D341Med (cell line): ENCODE measurements at regions not wholly inside any gene's neighbourhood (a gene's known extent, or its start where the extent isn't known, plus 50 kb on each side); places are given as distances from the start of the nearest gene placed in this dataset.

ENCODE experiments used
- DNase-seq: peaks from one replicate; pipeline ENCODE4 v3.0.0; 2012; ENCODE audit warnings: low spot score

DNA sequence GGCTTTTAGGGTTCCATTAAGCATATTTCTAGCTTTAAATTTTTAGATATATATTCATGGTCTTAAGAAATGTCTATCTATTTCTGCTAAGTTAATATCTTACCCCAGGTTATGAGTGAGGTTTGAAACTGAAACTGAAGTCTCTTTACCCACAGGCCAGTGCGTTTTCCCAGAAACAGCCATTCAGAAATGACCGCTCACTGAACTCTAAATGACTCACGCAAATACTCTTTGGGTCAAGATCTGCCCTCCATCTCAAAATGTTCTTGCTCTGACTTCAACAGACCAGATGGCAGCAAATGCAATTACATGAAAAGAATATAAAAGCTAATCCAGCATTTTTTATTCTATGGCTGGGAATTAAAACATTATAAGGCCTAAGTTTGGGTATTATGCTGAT lies 315.2 kb downstream of the TDRD15 start:
- no peak for DNase-seq

- DNase-seq, result no peak
Measured at GRCh38 chr2:21441442-21441841, 317.7 kb downstream of the TDRD15 start.

DNA sequence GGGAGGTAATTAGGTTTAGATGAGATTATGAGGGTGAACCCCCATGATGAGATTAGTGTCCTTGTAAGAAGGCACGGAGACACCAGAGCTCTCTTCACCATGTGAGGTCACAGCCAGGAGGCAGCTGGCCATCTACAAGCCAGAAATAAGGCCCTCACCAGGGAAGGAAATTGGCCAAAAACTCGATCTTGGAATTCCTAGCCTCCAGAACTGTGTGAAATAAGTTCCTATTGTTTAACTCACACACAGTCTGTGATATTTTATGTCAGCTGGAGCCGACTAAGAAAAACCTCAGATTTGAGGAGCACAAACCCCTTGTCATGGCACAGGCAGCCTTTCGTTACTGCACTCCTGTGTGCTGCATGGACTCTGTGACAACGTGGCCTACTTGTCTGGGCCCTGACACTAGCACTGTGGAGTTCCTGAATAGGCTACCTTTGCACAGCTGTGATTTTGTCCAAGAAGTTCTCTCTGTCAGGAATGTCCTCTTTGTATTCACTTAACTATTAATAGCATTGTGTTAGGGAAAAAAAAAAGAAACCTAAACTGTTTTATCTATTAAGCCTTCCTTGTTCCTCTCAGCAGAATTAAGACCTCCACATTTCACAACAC lies 319.8 kb downstream of the TDRD15 start:
- no peak for DNase-seq

DNA sequence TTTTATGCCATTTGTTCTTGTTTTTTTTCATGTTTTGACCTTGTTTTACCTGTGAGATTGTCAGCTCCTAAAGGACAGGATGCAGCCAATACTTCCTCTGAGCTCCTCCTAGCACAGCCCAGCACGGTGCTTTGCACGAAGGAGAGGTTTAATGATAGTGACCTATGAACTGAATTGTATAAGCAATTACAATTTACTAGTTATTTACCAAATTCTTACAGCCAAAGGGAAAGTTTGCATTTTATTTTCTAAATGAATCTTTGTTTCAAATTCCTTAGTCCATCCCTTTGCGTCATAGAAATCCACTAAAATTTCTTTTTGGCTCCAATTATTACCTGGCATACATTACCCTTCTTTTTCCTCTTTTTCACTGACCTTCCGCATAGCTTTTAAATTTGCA lies 326.1 kb downstream of the TDRD15 start:
- no peak for DNase-seq

GRCh38 chr2:21451403-21451802 lies 327.6 kb downstream of the TDRD15 start:
- no peak for DNase-seq

- no peak for DNase-seq
Measured at GRCh38 chr2:21452263-21452662, 328.5 kb downstream of the TDRD15 start.

- no peak for DNase-seq
Measured at GRCh38 chr2:21452678-21453077, 328.9 kb downstream of the TDRD15 start.

GRCh38 chr2:21453723-21454450 lies 330.1 kb downstream of the TDRD15 start:
- DNase-seq, result no peak

GRCh38 chr2:21454839-21455238 lies 331.1 kb downstream of the TDRD15 start:
- DNase-seq, result no peak

- no peak for DNase-seq
Measured at GRCh38 chr2:21461754-21462240, 338.0 kb downstream of the TDRD15 start.

GRCh38 chr2:21466341-21466927 lies 342.7 kb downstream of the TDRD15 start:
- DNase-seq, result no peak

DNA sequence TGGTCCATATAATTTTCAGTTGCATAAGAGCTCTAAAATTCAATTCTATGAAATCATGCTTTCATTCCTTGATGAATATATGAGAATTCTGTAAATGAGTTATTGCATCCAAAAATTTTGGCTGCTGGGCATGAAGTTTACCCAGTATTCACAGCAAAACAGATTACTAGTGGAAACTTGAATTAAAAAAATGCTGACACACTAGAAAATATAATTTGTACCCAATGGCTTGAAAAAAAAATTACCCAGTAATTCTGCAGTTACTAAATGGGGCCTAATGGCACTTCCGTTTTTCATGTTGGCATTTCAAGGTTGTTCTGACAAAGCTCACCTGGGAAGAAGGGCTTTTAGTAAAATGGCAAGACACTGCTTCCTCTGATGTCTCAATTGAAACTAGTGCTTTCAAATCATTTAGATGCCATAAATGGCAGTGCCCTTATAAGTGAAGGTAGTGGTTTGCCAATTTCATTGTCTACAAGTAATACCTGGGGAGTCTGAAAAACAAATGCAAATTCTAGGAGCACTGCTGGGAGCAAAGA lies 343.6 kb downstream of the TDRD15 start:
- DNase-seq, result no peak

DNA sequence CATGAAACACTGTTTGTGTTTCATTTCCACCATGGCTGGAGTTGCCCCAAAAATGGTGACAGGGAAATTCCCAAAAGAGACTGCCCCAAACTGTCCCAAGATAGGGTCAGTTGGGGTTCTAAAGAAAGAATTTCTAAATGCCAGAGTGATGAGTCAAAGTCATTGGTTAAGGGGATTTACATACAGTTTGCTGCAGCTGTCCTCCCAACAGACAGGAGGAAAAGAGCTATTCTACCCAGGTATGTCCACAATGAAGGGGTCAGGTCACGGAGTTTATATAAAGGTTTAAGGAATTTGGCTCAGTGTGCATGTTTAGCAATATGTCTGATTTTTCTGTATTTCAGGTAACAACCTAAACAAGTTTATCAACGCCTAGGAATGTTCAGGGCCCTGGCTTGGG lies 344.1 kb downstream of the TDRD15 start:
- DNase-seq, result no peak

DNA sequence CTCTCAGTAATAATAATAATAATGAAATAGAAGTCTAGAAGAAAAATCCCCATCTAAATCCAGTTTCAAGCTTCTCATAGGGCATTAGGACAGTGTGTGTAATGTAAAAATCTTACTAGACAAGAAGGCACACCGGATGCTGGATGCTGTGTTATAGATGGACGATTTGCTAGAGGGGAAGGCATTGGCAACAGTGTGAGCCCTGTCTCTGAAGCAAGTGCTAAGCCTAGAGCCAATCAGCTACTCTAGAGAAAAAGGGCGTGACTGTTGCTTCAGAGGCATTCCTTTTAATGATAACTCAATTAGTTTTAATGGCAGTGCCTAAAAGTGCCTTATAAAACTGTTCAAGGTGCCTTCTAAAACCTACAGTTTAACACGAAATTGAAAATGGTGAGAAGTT lies 344.9 kb downstream of the TDRD15 start:
- DNase-seq, result no peak

DNA sequence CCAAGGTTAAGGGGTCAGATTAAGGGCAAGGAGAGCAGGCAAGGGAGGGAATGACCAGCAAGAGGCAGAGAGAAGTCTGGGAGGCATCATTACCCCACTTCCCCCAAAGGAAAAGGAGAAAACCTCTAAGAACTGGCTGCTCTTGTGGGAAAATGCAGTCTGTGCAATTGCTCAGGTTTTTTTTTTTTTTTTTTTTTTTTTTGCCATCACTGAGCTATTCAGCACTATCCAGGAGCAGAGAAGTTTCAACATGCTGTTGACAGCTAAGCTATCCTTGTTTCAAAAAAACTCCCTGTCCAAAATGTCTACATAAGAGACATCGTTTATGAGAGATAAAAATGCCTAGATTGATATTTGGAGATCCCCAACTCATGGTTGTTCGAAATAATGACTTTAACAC lies 345.4 kb downstream of the TDRD15 start:
- no peak for DNase-seq

DNA sequence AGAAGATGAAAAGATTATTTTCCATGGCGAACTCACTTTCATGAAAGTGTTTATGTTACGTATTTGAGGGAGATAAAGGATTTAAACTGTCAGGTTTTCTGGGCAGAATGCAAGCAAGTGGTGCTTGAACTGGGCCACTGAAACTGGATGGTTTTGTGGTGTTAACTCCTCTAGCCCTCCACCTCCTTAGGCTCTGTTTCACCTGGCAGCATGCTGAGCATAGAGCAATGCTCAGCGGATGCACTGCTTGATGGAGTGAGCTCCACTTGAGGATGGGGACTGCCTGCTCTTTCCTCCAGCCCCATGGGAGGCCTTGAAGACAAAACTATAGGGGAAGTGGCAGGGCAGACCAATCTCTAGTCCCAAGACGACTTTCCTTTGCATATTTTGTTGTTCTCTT lies 345.8 kb downstream of the TDRD15 start:
- DNase-seq, result no peak

DNA sequence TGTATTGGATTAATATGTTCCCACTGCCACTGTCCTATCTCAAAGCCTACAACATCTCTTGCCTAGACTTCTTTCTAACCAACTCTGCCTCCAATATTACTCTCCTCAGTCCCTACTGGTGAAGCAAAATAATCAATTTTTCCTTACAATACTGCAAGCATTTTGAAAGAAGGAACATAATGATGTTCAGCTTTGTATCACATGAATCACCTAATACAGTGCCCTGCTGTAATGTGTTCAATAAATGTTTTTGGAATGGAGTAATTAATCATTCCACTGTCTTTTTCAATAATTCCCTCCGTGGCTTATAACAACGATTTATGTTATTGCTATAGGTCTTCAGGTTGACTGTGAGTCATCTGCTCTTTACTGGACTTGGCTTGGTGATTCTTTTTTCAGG lies 356.4 kb downstream of the TDRD15 start:
- no peak for DNase-seq

DNA sequence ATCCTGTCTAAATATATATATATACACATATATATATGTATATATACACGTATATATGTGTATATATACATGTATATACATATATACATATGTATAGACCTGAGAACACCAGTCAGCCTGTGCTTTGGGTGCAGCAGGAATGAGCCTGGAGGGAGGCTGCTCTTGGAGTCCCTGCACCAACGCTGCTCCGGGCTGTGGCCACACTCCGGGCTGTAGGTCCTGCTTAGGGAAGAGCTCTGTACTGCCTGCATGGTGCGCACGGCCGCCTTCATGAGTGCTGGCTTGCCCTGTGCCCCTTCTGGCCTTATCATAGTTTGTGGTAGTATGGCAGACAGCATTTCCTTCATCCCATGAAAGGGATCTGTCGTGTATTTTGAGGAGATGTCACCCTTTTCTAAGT lies 360.9 kb downstream of the TDRD15 start:
- DNase-seq, result no peak

DNA sequence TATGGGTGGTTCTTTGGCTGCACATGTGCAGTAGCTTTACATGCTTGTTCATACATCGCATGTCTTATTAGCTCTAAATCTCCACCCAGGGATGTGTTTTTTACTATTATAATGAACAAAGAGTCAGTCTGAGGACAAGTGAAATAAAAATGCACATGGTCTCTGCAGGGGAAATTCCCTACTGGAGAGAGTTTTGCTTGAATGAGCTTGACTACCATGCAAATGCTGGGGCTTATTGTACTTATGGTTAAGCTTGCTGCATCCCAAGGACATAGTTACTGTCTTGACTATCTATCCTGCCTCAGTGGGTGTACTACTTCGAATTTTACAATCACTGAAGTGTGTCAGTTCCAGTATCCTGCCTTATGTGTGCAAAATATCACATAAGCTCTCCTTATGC lies 362.7 kb downstream of the TDRD15 start:
- DNase-seq, result no peak

DNA sequence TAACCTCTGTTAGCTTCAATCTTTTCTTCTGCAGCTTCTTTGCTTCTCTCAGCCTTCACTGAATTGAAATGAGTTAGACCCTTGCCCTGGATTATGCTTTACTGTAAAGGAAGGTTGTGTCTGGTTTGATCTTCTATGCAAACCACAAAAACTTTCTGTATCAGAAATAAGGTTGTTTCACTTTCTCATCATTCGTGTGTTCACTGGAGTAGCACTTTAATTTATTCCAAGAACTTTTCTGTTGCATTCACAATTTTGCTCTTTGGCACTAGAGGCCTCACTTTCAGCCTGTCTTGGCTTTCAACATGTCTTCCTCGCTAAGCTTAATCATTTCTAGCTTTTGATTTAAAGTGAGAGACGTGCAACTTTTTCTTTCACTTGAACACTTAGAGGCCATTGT lies 365.3 kb downstream of the TDRD15 start:
- no peak for DNase-seq

GRCh38 chr2:21498016-21498415 lies 374.2 kb downstream of the TDRD15 start:
- DNase-seq, result no peak

- DNase-seq, result no peak
Measured at GRCh38 chr2:21500401-21500945, 376.7 kb downstream of the TDRD15 start.
